PC-3 (cell line): ENCODE measurements at regions not wholly inside any gene's neighbourhood (a gene's known extent, or its start where the extent isn't known, plus 50 kb on each side); places are given as distances from the start of the nearest gene placed in this dataset.

Experiments
- CTCF ChIP-seq: fragments of 300-600 bp; sonication (generic); conservative IDR thresholded peaks from 2 replicates; pipeline ENCODE4 v1.5.1; 2017; ENCODE audit warnings: antibody characterized with exemption, low read depth, mild to moderate bottlenecking, low read length
- EZH2 ChIP-seq: fragments of 300-600 bp; sonication (generic); IDR thresholded peaks from one replicate; pipeline ENCODE4 v1.6.1; 2017; ENCODE audit warnings: antibody characterized with exemption, mild to moderate bottlenecking, low read length; ENCODE audit not compliant: unreplicated experiment
- EZH2phosphoT487 ChIP-seq: fragments of 300-600 bp; sonication (generic); IDR thresholded peaks from 2 replicates; pipeline ENCODE4 v1.6.1; 2018; ENCODE audit warnings: mild to moderate bottlenecking, antibody characterized with exemption, low read length, borderline replicate concordance

GRCh38 chr15:69857686-69858391 is 239.9 kb downstream of the TLE3 start:
- no peak for TF ChIP-seq CTCF
- no peak for TF ChIP-seq EZH2
- TF ChIP-seq EZH2phosphoT487 = no peak
